GM21515 (cell line): ENCODE measurements at regions not wholly inside any gene's neighbourhood (a gene's known extent, or its start where the extent isn't known, plus 50 kb on each side); places are given as distances from the start of the nearest gene placed in this dataset.

Source experiments
- ATAC-seq: cut with Tn5 transposase; IDR thresholded peaks from one replicate; pipeline ENCODE4 v1.9.1; 2021; ENCODE audit not compliant: unreplicated experiment

- no peak for ATAC-seq
These were observed 51.3 kb upstream of the CLDN18 start for GRCh38 chr3:137958636-137959035.
